HG02642 (cell line): ENCODE measurements at regions not wholly inside any gene's neighbourhood (a gene's known extent, or its start where the extent isn't known, plus 50 kb on each side); places are given as distances from the start of the nearest gene placed in this dataset.

ENCODE experiments used
- ATAC-seq: cut with Tn5 transposase; IDR thresholded peaks from one replicate; pipeline ENCODE4 v1.9.1; 2021; ENCODE audit warnings: mild to moderate bottlenecking; ENCODE audit not compliant: unreplicated experiment, poor library complexity

DNA sequence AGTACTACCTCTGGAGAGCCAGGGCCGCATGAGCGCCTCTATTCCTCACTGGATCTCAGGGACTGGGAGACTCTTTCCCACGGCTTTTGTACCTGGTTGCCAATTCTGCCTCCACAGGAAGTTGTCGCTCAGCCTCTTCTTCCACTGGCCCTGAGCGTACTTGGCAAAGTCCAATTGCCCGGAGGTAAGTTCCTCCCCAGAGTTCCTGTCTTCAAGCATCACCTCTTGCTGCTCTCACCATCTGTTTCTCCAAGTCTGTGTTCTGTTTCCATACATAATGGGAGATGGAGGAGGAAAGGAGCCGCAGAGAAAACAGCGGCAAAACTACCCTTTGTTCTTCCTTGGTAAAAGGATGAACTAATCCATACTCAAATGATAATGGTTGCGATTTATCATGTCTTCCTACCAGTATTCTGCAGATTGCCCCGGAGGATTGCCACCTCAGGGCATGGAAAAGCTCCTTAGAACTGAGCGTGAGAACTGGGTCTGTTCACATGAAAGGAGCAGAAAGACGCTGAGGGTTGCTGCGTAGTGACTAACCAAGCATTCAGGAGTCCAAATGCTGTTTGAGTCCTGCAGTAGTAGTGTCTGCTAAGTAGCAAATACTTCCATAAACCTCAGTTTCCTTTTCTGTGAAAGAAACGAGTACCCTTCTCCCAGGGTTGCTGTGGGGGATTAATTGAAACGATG, 170.2 kb upstream of the GLI3 start:
- no peak for ATAC-seq

GRCh38 chr7:42406358-42406757, 169.3 kb upstream of the GLI3 start:
- no peak for ATAC-seq

DNA sequence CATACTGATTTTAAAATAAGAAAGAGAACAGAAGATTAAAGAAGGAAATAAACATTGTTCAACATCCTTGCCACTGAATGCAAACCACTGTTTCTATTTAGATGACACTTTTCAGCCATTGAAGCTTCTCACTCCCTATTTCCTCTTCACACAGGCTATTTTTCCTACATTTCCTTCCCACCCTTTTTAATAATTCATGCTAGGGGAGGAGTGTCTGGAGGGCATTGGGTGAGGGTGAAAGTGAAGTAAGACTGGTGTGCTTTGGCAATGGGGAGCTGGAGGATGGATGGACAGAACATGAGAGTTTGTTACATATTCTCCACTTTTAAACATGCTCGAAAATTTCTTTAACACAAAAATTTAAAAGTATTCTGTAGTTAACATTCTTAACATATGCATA, 168.8 kb upstream of the GLI3 start:
- ATAC-seq, result no peak

DNA sequence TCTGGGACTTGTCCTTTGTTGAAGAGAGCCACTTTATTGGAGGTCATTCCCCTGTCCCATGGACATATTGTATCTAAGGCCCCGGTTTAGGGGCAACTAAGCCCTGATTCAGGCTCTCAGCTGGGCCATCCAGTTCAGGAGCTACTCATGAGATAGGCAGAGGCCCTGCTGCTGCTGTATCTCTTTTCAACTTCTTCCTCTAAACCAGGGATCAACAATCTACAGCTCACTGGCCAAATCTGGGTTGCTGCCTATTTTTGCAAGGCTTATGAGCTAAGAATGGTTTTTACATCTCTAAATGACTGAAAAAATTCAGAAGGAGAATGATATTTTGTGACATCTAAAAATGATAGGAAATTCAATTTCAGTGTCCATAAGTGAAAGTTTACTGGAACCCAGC, 166.8 kb upstream of the GLI3 start:
- no peak for ATAC-seq

DNA sequence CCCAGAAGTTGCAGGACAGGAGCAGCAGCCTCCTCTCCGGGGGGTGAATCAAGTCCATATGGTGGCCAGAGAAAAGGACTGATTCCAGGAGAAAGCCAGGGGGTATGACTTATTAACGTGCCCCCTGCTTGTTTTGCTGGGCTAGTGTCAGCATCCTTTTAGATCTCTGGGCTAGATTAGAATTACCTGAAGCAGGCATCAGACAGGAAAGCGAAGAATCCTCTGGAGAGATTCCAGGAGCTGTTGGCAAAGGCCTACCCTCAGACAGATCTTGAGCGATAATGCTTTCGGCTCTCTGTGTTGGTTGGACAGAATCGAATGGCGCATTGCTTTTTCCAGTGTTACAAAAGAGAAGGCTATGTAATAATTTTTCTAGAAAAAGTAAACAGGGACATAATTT, 164.0 kb upstream of the GLI3 start:
- ATAC-seq, result no peak

- ATAC-seq, result no peak
Observed at GRCh38 chr7:42400211-42400772, 163.3 kb upstream of the GLI3 start.

- ATAC-seq, result no peak
Observed at GRCh38 chr7:42395607-42396006, 158.6 kb upstream of the GLI3 start.

- no peak for ATAC-seq
Observed at GRCh38 chr7:42392826-42393225, 155.8 kb upstream of the GLI3 start.

GRCh38 chr7:42389697-42390096, 152.7 kb upstream of the GLI3 start:
- no peak for ATAC-seq

DNA sequence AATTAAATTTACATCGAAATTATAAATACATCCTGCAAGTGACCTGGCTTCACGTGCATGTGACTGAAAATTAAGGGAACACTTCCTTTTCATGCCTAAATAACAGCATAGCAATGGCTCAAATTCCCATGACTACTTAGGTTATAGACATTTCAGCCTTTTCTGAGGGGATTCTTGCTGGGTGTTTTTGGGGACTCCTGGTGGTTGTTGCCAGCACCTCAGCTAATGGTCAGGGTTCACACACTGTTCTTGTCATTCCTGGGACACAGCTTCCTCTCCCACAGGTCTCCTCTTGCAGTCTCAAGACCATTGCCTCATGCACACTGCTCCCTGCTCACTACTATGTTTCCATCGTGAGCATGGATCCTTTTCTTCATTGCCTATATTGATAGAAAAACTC, 148.9 kb upstream of the GLI3 start:
- no peak for ATAC-seq

GRCh38 chr7:42381161-42381560, 144.2 kb upstream of the GLI3 start:
- no peak for ATAC-seq

GRCh38 chr7:42380401-42380800, 143.4 kb upstream of the GLI3 start:
- no peak for ATAC-seq

DNA sequence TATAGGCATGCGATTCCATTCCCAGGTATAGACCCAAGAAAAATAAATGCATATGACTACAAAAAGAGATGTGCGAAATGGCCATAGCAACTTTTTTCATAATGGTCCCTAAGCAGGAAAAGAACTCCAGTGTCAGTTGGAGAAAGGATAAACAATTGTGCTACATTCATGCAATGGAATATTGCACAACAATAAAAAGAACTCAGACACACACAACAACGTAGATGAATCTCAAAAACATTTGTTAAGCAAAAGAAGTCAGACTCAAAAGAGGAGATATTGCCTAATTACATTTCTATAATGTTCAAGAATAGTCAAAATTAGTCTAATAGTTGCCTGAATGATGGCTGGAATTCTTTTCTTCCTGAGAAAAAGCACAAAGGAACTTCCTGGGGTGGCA, 141.1 kb upstream of the GLI3 start:
- ATAC-seq, result no peak

GRCh38 chr7:42373285-42373684, 136.3 kb upstream of the GLI3 start:
- no peak for ATAC-seq

GRCh38 chr7:42372479-42372878, 135.5 kb upstream of the GLI3 start:
- no peak for ATAC-seq

GRCh38 chr7:42359946-42360345, 122.9 kb upstream of the GLI3 start:
- ATAC-seq, result no peak

- ATAC-seq, result no peak
Observed at GRCh38 chr7:42351316-42351935, 114.4 kb upstream of the GLI3 start.

DNA sequence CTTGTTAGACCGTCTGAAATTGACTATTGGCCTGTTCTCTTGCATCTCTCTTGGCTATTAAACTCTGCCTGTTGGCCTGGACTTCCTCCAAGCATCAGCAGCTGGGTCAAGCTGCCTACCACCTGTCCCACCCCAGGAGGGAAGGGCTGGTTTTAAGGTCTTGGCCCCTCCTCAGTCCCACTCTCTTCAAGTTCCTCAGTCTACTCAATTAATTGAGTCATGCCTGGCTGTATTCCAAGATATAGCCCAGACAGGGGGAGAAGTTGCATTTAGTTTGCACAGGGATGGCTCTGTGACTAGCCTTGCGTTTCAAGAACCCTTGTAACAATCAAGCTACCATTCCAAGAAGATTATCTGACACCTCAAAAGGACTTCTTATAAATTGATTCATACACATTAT, 113.8 kb upstream of the GLI3 start:
- ATAC-seq, result no peak

DNA sequence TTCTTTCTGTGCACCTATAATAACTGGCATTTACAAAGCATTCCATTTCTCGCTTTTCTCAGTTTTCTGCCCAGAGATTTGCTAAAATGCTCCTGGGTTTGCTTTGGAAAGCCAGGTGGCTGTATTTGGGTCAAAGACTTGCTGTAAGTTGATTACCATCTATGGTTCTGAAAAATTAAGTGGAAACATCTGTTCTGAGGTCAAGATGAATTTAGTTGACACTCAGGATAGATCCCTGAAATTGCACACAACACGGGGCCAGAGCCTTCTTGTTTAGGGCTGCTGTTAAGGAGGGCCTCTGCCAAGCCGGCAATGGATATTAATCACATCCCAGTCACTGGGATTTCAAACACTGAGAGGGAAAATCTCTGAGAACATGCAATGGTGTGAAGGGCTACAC, 111.6 kb upstream of the GLI3 start:
- ATAC-seq, result no peak

DNA sequence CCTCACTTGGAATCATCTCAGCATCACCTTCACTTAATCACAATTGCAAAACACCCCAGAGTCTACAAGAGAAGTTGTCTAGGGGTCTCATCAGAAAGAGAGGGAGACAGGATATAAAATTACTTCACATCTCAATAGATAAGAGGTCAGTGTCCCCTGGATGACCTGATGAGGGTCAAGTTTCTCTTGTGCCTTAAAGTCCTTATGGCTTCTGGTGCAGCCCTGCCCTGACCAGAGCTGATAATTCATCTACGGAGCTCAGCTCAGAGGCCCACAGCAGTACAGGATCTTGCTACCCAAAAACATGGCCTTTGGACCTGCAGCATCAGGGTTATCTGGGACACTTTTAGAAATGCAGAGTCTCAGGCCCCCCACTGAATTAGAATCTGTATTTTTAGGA, 111.1 kb upstream of the GLI3 start:
- no peak for ATAC-seq

GRCh38 chr7:42347616-42348015, 110.6 kb upstream of the GLI3 start:
- no peak for ATAC-seq
